ENCODE measurements at regions not wholly inside any gene's neighbourhood (a gene's known extent, or its start where the extent isn't known, plus 50 kb on each side); places are given as distances from the start of the nearest gene placed in this dataset.

DNA sequence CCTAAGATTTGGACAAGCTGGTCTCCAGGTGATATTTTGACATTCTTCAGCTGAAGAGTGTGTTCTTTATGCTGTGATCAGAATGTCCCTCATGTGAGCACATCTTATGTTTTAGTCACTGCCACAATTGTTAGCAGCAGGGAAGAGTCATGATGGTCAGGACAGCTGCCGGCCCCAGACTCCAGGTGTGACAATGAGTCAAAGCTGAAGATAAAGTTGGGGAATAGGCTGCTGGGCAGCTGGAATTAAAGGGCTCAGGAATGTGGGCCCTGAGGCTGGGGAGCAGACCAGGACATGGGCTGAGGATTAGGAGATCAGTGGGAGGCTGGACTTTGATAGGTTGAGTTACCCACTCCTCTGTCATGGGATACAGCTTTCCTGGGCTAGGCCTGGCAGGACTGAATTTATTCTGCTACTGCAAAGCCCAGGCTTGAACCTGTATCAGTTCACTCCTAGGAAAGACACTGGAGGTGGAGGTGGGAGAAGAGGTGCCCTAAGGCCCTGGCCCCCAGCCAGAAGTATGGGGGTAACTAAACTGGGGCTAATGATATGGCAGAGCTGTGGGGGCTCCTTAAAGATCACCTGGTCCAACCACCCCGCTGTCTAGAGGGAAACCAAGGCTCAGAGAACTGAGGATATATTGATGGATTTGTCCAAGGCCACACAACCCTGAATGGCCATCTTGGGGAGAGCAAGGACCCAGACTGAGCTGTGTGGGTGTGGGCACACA, 119.5 kb downstream of the PJA1 start:
- H3K4me3 Mint-ChIP-seq = no peak overlapping the region
- peaks cover 29% of the 10 kb centered on the region for H3K9me3 Mint-ChIP-seq
- H3K27ac Mint-ChIP-seq = no peak overlapping the region
- H3K27me3 Mint-ChIP-seq (ENCODE audit: low read depth) = no peaks in the 10 kb centered on the region
- H3K4me1 Mint-ChIP-seq = no peaks in the 10 kb centered on the region
- TF ChIP-seq, protein P1, sequence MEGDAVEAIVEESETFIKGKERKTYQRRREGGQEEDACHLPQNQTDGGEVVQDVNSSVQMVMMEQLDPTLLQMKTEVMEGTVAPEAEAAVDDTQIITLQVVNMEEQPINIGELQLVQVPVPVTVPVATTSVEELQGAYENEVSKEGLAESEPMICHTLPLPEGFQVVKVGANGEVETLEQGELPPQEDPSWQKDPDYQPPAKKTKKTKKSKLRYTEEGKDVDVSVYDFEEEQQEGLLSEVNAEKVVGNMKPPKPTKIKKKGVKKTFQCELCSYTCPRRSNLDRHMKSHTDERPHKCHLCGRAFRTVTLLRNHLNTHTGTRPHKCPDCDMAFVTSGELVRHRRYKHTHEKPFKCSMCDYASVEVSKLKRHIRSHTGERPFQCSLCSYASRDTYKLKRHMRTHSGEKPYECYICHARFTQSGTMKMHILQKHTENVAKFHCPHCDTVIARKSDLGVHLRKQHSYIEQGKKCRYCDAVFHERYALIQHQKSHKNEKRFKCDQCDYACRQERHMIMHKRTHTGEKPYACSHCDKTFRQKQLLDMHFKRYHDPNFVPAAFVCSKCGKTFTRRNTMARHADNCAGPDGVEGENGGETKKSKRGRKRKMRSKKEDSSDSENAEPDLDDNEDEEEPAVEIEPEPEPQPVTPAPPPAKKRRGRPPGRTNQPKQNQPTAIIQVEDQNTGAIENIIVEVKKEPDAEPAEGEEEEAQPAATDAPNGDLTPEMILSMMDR (IDR thresholded peaks at IDR 0.05; ENCODE audit: unreplicated experiment) = no peak
- DNase-seq (ENCODE audit: low spot score in 2 of 2, unreplicated experiment in 2 of 2) = peak in 1 of 2 experiments; percentile 6
- no peaks in the 10 kb centered on the region for H3K36me3 Mint-ChIP-seq

DNA sequence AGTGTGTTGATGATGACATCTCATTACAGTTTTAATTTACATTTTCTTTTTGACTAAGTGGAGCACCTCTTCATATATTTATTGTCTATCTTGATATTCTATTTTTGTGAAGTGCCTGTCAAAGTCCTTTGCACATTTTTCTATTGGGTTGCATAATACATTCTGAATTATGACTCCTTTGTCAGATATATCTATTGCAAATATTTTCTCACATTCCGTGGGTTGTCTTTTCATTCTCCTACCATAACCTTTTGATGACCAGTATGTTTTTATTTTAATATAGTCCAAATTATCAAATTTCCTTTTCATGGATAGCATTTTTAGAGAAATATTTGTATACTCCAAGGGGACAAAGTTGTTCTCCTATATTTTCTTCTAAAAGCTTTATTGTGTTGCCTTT, 126.4 kb downstream of the PJA1 start:
- Mint-ChIP-seq H3K4me3 (no peak overlapping the region), H3K9me3 (peaks cover 40% of the 10 kb centered on the region), H3K4me1 (peaks cover 12% of the 10 kb centered on the region), H3K27ac (no peak overlapping the region), H3K36me3 (no peaks in the 10 kb centered on the region), H3K27me3 (ENCODE audit: low read depth) (no peaks in the 10 kb centered on the region)
- no peak for DNase-seq (ENCODE audit: low spot score in 2 of 2, unreplicated experiment in 2 of 2)
- TF ChIP-seq, protein P1 (IDR thresholded peaks at IDR 0.05; ENCODE audit: unreplicated experiment) = no peak

DNA sequence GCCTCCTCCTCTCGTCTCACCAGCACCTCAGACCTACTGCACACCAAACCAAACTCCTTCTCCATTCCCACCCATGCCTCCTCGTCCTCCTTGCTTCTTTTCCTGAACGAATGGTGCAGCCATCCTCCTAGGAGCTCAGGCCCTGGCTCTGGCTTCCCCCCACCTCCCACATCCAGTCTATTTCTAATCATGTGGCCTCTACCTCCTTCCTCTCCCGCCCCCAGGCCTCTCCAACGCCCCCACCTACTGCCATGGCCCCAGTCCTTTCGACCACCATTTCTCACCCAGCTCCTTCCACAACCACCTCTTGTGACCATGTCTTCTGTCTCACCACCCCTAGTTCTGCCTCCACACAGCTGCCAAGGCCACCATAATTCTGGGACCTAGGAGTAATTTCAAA, 127.1 kb downstream of the PJA1 start:
- peak in 1 of 2 experiments; percentile 19 for DNase-seq (ENCODE audit: low spot score in 2 of 2, unreplicated experiment in 2 of 2)
- no peak overlapping the region for H3K4me3 Mint-ChIP-seq
- TF ChIP-seq, protein P1 (IDR thresholded peaks at IDR 0.05; ENCODE audit: unreplicated experiment) = no peak
- H3K36me3 Mint-ChIP-seq = no peaks in the 10 kb centered on the region
- no peak overlapping the region for H3K27ac Mint-ChIP-seq
- H3K9me3 Mint-ChIP-seq = peaks cover 33% of the 10 kb centered on the region
- H3K27me3 Mint-ChIP-seq (ENCODE audit: low read depth) = no peaks in the 10 kb centered on the region
- H3K4me1 Mint-ChIP-seq = peaks cover 17% of the 10 kb centered on the region

DNA sequence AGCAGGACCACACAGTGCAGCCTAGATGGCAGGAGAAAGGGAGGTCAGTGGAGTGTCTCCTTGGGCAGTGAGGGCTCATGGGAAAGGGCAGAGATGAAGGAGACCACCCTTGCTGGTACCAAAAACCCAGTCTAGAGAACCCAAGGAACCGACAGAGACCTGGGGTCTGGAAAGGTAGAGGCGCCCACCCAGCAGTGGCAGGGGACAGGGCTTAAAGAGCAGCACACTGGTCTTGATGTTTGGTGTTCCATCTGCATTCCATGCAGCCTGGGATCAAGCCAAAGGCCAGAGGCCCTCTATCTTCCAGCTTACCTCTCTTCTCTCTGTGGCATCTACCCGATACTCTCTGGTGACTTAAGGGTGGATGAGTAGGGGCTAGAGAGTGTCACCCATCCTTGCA, 127.5 kb downstream of the PJA1 start:
- Mint-ChIP-seq H3K36me3 (no peaks in the 10 kb centered on the region), H3K27me3 (ENCODE audit: low read depth) (no peaks in the 10 kb centered on the region), H3K27ac (no peak overlapping the region), H3K4me1 (peaks cover 17% of the 10 kb centered on the region), H3K9me3 (peaks cover 32% of the 10 kb centered on the region), H3K4me3 (no peak overlapping the region)
- DNase-seq (ENCODE audit: low spot score in 2 of 2, unreplicated experiment in 2 of 2) = peak in 1 of 2 experiments; percentile 2
- TF ChIP-seq, protein P1 (IDR thresholded peaks at IDR 0.05; ENCODE audit: unreplicated experiment) = no peak

DNA sequence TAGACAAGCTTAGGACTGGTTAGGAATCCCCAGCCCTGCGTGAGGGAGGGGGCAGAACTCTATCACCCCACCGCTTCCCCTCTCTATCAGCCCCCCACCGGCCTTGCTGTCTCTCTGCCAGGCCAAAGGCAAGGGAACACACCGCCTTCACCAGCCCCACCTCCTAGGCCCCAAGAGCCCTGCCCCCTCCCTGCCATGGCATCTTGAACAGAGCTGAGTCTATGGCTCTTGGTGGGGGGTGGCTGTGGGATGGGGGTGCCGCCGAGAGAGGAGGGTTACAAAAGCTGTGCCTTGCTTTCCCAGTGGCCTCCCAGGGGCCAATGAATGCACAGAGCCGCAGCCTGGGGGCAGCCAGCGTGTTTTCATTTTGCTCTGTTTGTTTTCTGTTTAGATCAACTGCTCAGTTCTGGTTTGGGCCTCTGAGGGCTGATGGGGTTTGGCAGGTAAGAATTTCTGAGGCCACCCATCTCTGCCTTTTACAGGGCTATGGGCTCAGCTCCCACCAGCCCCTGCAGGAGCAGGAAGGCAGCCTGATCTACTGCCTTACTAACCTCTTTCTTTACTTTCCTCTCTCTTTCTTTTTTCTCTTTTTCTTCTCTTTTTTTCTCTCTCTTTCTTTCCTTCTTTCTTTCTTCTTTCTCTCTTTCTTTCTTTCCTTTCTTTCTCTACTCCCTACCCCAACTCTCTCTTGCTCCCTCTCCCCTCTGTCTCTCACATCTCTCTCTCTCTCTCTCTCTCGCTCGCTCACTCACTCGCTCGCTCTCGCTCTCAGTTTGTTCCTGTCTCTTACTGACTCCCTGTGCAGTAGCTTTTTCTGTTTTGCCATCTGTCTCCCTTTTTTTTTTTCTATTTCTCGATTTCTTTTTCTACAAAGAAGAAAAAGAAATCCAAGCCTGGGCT, 128.3 kb downstream of the PJA1 start:
- Mint-ChIP-seq H3K4me3 (no peak overlapping the region), H3K27ac (no peak overlapping the region), H3K9me3 (peaks cover 26% of the 10 kb centered on the region), H3K4me1 (peaks cover 17% of the 10 kb centered on the region), H3K36me3 (no peaks in the 10 kb centered on the region), H3K27me3 (ENCODE audit: low read depth) (no peaks in the 10 kb centered on the region)
- no peak for DNase-seq (ENCODE audit: low spot score in 2 of 2, unreplicated experiment in 2 of 2)
- TF ChIP-seq, protein P1 (IDR thresholded peaks at IDR 0.05; ENCODE audit: unreplicated experiment) = no peak

Measured in mesothelial cell of epicardium (in vitro differentiated cells).